Sigmoid colon (tissue), 6 donors: ENCODE measurements at regions not wholly inside any gene's neighbourhood (a gene's known extent, or its start where the extent isn't known, plus 50 kb on each side); places are given as distances from the start of the nearest gene placed in this dataset.

Experiments
- DNase-seq: peaks from one replicate; pipeline ENCODE4 v3.0.0-alpha.2; 2019
- H3K27ac ChIP-seq, 4 donors: fragments of 200-600 bp; sonication (generic); one replicate each; pipeline ENCODE4 v1.5.1; 2016 to 2019; ENCODE audit warnings: mild to moderate bottlenecking in 1 of 4
- H3K27me3 ChIP-seq, 3 donors: fragments of 200-600 bp; sonication (generic); one replicate each; pipeline ENCODE4 v1.5.1; 2019; ENCODE audit warnings: mild to moderate bottlenecking in 1 of 3
- H3K36me3 ChIP-seq, 4 donors: fragments of 200-600 bp; sonication (generic); one replicate each; pipeline ENCODE4 v1.5.1; 2016 to 2019
- H3K4me1 ChIP-seq, 4 donors: fragments of 200-600 bp; sonication (generic); one replicate each; pipeline ENCODE4 v1.5.1; 2017 to 2019
- H3K4me3 ChIP-seq, 4 donors: fragments of 200-600 bp; sonication (generic); one replicate each; pipeline ENCODE4 v1.5.1; 2017 to 2019; ENCODE audit warnings: mild to moderate bottlenecking in 2 of 4, moderate library complexity in 1 of 4
- H3K9me3 ChIP-seq, 4 donors: fragments of 200-600 bp in 3 of 4; sonication (generic) in 3 of 4; one replicate each; pipeline versions ENCODE4 v1.5.1 to v1.6.1; 2013 to 2019
- CTCF ChIP-seq, 4 experiments: fragments of 450-650 bp in 3 of 4; fragments of 200-600 bp in 1 of 4; IDR thresholded peaks; one replicate each; pipeline ENCODE4 v1.5.1; 2016 to 2019; ENCODE audit warnings: antibody characterized with exemption in 4 of 4, mild to moderate bottlenecking in 3 of 4, moderate library complexity in 2 of 4
- EP300 ChIP-seq, 4 donors: sonication (generic); formaldehyde crosslinking; IDR thresholded peaks; one replicate each; pipeline ENCODE4 v1.6.1; 2017; ENCODE audit warnings: antibody characterized with exemption in 4 of 4
- POLR2A ChIP-seq, 2 donors: fragments of 450-650 bp; IDR thresholded peaks; one replicate each; pipeline ENCODE4 v1.6.1; 2016; ENCODE audit warnings: antibody characterized with exemption in 2 of 2, mild to moderate bottlenecking in 2 of 2, moderate library complexity in 2 of 2
- POLR2AphosphoS5 ChIP-seq, 4 donors: sonication (generic); formaldehyde crosslinking; IDR thresholded peaks; one replicate each; pipeline ENCODE4 v1.6.1; 2017; ENCODE audit warnings: antibody characterized with exemption in 4 of 4
- WGBS, 2 donors: extraction: QIAGEN DNeasy Blood & Tissue Kit; methylation state at CpG; one replicate each; pipeline ENCODE4 v1.1.7; 2013; 5-methylcytosine and 5-hydroxymethylcytosine counted together
- intact Hi-C: fragments of 100-400 bp; cut with DNase I; formaldehyde crosslinking; loops from one replicate; pipeline ENCODE4 v1.15.1; 2023
- donor health status: healthy with polysubstance abuse.
- donor health status: healthy.

- intact Hi-C loops = no loop called here
- H3K4me1 ChIP-seq = peaks cover 0 to 28% (median 14%) of the 10 kb centered on the region in 4 donors
- H3K36me3 ChIP-seq = no peaks in the 10 kb centered on the region
- H3K9me3 ChIP-seq = no peaks in the 10 kb centered on the region
- H3K4me3 ChIP-seq = no peak overlapping the region
- no peak for DNase-seq
- peak overlapping the region in 1 of 4 donors; percentile 29 for H3K27ac ChIP-seq
- no peak for TF ChIP-seq CTCF (IDR thresholded peaks at IDR 0.05)
- peak in 3 of 4 donors; percentile 19 to 46 (median 27) for TF ChIP-seq POLR2AphosphoS5 (IDR thresholded peaks at IDR 0.05)
- H3K27me3 ChIP-seq = no peaks in the 10 kb centered on the region
- 48 to 49% methylated on average over 1 of the region's 1 CpG for WGBS, 2 donors
Measured at GRCh38 chr15:46636206-46636605, 1001.4 kb downstream of the SQOR start.

DNA sequence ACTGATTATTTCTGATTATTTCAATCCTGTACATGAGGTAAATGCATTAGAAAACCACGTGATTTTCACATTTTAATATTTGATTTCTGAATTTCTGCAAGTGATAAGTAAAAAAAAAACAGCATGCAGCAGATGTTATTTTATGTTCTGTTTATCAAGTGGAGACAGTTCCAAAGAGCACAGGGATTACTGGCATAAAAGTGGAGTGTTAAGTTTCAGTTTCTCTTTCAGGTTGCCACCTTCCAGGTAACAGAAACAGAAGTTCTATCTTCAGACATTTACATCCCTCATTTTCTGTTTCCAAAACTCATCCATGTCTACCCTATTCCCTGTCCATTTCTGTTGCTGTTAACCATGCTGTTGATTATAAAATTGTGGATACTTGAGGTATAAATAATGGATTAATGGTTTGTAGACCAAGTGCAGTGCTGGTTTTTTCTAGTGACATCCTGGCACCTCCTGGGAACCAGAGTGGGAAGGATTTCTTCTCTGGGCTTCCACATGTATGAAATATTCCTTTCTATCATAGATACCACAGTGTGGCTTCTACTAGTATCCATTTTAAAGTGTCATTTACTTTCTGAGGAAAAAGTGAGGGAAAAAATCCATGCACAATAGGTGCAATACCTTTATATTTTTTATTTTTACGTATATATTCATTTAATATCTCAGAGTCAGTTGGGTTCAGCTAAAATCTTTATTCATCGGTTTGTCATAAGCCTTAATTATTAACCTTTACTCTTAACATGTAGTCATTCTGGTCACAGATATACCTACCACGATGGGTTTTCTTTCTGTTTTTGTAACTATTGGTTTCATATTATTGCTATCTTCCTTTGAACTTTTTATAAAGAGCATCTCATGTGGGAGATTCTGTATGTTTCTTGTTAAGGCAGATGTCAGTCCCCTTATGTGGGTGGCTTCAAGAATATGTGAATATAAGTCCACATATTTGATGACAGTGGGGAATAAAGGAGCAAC, 1010.0 kb downstream of the SQOR start:
- WGBS, 2 donors = 38 to 72% methylated on average over 4 of the region's 4 CpGs
- intact Hi-C loops = no loop called here
- Histone ChIP-seq H3K36me3 (no peaks in the 10 kb centered on the region), H3K27me3 (no peaks in the 10 kb centered on the region), H3K4me3 (no peak overlapping the region), H3K4me1 (peaks cover 0 to 4% (median 0%) of the 10 kb centered on the region in 4 donors), H3K27ac (no peak overlapping the region), H3K9me3 (no peaks in the 10 kb centered on the region)
- TF ChIP-seq CTCF (IDR thresholded peaks at IDR 0.05) = no peak
- TF ChIP-seq POLR2AphosphoS5 (IDR thresholded peaks at IDR 0.05) = no peak
- TF ChIP-seq POLR2A (IDR thresholded peaks at IDR 0.05) = no peak
- TF ChIP-seq EP300 (IDR thresholded peaks at IDR 0.05) = no peak
- no peak for DNase-seq

GRCh38 chr15:46646490-46646889, 1011.7 kb downstream of the SQOR start:
- intact Hi-C loops = no loop called here
- DNase-seq = no peak
- H3K9me3 ChIP-seq = no peaks in the 10 kb centered on the region
- H3K36me3 ChIP-seq = no peaks in the 10 kb centered on the region
- peaks cover 0 to 4% (median 0%) of the 10 kb centered on the region in 4 donors for H3K4me1 ChIP-seq
- no peaks in the 10 kb centered on the region for H3K27me3 ChIP-seq
- H3K4me3 ChIP-seq = no peak overlapping the region
- TF ChIP-seq CTCF (IDR thresholded peaks at IDR 0.05) = no peak
- TF ChIP-seq POLR2AphosphoS5 (IDR thresholded peaks at IDR 0.05) = no peak
- no peak for TF ChIP-seq POLR2A (IDR thresholded peaks at IDR 0.05)
- TF ChIP-seq EP300 (IDR thresholded peaks at IDR 0.05) = no peak
- H3K27ac ChIP-seq = no peak overlapping the region
- WGBS, 2 donors = 83 to 91% methylated on average over 1 of the region's 1 CpG

- intact Hi-C loops = no loop called here
- Histone ChIP-seq H3K27ac (no peak overlapping the region), H3K36me3 (no peaks in the 10 kb centered on the region), H3K4me3 (no peak overlapping the region), H3K27me3 (no peaks in the 10 kb centered on the region), H3K9me3 (no peaks in the 10 kb centered on the region), H3K4me1 (peaks cover 0 to 4% (median 0%) of the 10 kb centered on the region in 4 donors)
- no peak for TF ChIP-seq CTCF (IDR thresholded peaks at IDR 0.05)
- TF ChIP-seq EP300 (IDR thresholded peaks at IDR 0.05) = no peak
- no peak for TF ChIP-seq POLR2AphosphoS5 (IDR thresholded peaks at IDR 0.05)
- TF ChIP-seq POLR2A (IDR thresholded peaks at IDR 0.05) = no peak
- WGBS, 2 donors = 60 to 82% methylated on average over 1 of the region's 1 CpG
- no peak for DNase-seq
Measured at GRCh38 chr15:46647046-46647445, 1012.2 kb downstream of the SQOR start.
